Left lung (tissue), 4 donors: ENCODE measurements at regions not wholly inside any gene's neighbourhood (a gene's known extent, or its start where the extent isn't known, plus 50 kb on each side); places are given as distances from the start of the nearest gene placed in this dataset.

ENCODE experiments used
- ATAC-seq: fragments of 200-7000 bp; cut with Tn5 transposase; one replicate; pipeline ENCODE4 v1.9.1; 2020; ENCODE audit warnings: moderate library complexity
- DNase-seq, 4 donors: peaks; one replicate each; pipeline ENCODE4 v3.0.0-alpha.2; 2013 to 2020
- H3K27ac ChIP-seq, 2 donors: fragments of 200-600 bp; sonication (generic) in 1 of 2; one replicate each; pipeline versions ENCODE4 v1.5.0 to v1.8.0; 2020 to 2021
- H3K27me3 ChIP-seq, 2 donors: fragments of 200-600 bp; sonication (generic) in 1 of 2; one replicate each; pipeline versions ENCODE4 v1.5.0 to v1.8.0; 2020 to 2021
- H3K36me3 ChIP-seq, 2 donors: fragments of 200-600 bp; sonication (generic) in 1 of 2; one replicate each; pipeline versions ENCODE4 v1.5.0 to v1.8.0; 2020 to 2021
- H3K4me1 ChIP-seq, 2 donors: fragments of 200-600 bp; one replicate each; pipeline ENCODE4 v1.8.0; 2021
- H3K4me3 ChIP-seq, 2 donors: fragments of 200-600 bp; sonication (generic) in 1 of 2; one replicate each; pipeline versions ENCODE4 v1.5.0 to v1.8.0; 2020 to 2021; ENCODE audit warnings: mild to moderate bottlenecking in 1 of 2
- H3K9me3 ChIP-seq, 2 donors: fragments of 200-600 bp; sonication (generic) in 1 of 2; one replicate each; pipeline versions ENCODE4 v1.5.0 to v1.8.0; 2020 to 2021
- intact Hi-C, 2 donors: fragments of 100-400 bp; cut with DNase I; formaldehyde crosslinking; loops; one replicate each; pipeline versions ENCODE4 v1.11.2 to v1.14.2; 2022
- TF ChIP-seq, protein P1 (sequence below), 2 donors: fragments of 200-600 bp; sonication (generic) in 1 of 2; IDR thresholded peaks; one replicate each; pipeline versions ENCODE4 v1.5.0 to v1.8.0; 2021; ENCODE audit warnings: antibody characterized with exemption in 2 of 2
- donor health status: DM: no; HTN: yes; CAD: no.
- donor health status: DM: no; HTN: no; CAD: no.

DNA sequence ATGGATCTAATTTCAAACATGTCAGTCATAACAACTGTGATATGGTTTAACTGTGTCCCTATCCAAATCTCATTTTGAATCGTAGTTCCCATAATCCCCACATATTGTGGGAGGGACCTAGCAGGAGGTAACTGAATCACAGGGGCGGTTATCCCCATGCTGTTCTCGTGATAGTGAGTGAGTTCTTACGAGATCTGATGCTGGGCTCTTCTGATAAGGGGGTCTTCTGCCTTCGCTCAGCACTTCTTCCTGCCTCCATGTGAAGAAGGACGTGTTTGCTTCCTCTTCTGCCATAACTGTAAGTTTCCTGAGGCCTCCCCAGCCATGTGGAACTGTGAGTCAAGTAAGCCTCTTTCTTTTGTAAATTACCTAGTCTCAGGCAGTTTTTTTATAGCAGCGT lies 138.0 kb upstream of the PCGF5 start:
- intact Hi-C loops: no loop called here
- Histone ChIP-seq H3K36me3 (no peaks in the 10 kb centered on the region), H3K9me3 (no peaks in the 10 kb centered on the region), H3K27me3 (no peaks in the 10 kb centered on the region), H3K27ac (no peak overlapping the region), H3K4me1 (peaks cover 0 to 8% of the 10 kb centered on the region in 2 donors), H3K4me3 (no peak overlapping the region)
- no peak for ATAC-seq
- TF ChIP-seq, protein P1, sequence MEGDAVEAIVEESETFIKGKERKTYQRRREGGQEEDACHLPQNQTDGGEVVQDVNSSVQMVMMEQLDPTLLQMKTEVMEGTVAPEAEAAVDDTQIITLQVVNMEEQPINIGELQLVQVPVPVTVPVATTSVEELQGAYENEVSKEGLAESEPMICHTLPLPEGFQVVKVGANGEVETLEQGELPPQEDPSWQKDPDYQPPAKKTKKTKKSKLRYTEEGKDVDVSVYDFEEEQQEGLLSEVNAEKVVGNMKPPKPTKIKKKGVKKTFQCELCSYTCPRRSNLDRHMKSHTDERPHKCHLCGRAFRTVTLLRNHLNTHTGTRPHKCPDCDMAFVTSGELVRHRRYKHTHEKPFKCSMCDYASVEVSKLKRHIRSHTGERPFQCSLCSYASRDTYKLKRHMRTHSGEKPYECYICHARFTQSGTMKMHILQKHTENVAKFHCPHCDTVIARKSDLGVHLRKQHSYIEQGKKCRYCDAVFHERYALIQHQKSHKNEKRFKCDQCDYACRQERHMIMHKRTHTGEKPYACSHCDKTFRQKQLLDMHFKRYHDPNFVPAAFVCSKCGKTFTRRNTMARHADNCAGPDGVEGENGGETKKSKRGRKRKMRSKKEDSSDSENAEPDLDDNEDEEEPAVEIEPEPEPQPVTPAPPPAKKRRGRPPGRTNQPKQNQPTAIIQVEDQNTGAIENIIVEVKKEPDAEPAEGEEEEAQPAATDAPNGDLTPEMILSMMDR (IDR thresholded peaks at IDR 0.05): no peak
- DNase-seq: no peak

DNA sequence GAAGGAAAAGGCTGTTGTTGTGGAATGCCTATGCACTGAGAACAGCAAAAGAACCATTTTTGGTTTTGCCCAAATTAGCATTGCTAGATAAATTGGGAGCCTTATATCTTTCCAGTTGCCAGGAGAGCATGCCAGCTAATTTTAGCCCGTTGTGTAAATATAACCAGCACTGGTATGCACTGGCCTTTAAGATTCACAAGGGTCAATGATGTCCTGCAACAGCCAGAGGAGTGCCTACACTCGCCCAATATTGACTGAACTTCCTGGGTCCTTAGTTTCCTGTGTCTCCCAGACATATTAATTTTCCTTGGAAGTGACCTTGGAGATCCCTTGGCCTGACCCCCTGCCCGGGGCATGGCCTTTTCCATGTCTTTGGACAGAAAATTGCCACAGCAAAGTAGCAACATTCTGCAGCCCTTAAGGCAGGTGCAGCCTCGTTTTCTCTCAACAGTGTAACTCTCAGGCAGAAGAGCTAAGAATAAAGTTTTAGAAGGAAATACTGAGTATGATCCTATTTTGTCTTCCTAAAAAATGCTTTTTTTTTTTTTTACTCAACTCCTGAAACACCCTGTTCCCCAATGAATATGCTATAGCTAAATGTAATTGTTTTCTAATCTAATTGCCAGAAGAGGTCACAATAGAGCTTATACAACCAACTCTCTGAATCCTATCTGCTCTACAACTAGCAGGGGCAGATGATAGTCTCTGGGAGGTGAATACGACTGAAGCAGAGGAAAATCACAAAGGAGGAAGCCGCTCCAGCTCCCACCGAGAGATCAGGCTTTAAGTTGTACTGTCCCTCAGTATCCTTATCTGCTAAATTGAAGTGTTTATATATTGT lies 131.9 kb upstream of the PCGF5 start:
- DNase-seq (peak in 1 of 4 donors; percentile 8), ATAC-seq (peak; percentile 65)
- TF ChIP-seq, protein P1 (IDR thresholded peaks at IDR 0.05): no peak
- intact Hi-C loops: no loop called here
- H3K27me3 ChIP-seq: no peaks in the 10 kb centered on the region
- no peaks in the 10 kb centered on the region for H3K4me1 ChIP-seq
- H3K36me3 ChIP-seq: no peaks in the 10 kb centered on the region
- peaks cover 0 to 6% of the 10 kb centered on the region in 2 donors for H3K9me3 ChIP-seq
- H3K4me3 ChIP-seq: no peak overlapping the region
- no peak overlapping the region for H3K27ac ChIP-seq

DNA sequence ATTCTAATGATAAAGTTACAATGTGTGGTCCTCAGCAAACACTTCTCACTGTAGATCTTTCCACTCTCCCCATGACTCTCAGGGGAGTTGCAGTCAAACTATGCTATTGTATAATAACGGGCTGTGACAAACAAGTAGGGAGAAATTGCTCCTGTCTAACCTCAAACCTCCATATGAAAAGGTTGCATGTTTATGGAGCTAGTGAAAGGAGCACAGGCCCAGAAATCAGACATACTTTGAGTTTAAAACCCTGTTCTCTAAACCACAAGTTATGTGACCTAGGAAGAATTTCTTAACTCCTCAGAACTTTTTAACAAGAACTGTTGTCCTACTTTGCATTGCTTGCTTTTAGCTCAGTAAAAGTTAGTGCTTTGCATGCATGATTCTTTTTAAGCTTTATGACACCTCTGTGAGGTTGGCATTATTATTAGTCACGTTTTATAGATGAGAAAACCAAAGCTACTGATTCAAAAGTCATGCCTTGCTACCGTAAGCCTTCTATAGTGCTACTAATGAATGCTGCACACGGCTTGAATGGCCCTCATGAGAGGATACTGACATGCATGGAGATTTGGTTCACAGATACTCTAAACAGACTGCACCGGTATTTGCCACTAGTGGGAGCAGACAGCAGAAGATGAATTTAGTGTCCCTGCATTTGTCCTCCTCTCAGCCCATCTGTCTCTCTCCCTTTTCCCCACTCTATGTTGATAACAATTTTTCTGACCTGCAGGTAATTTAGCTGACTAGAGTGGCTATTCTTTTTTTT lies 129.5 kb upstream of the PCGF5 start:
- H3K4me1 ChIP-seq: no peaks in the 10 kb centered on the region
- TF ChIP-seq, protein P1 (IDR thresholded peaks at IDR 0.05): no peak
- no peak for DNase-seq
- H3K4me3 ChIP-seq: no peak overlapping the region
- no peak overlapping the region for H3K27ac ChIP-seq
- H3K9me3 ChIP-seq: peaks cover 0 to 7% of the 10 kb centered on the region in 2 donors
- ATAC-seq: no peak
- intact Hi-C loops: no loop called here
- H3K36me3 ChIP-seq: no peaks in the 10 kb centered on the region
- no peaks in the 10 kb centered on the region for H3K27me3 ChIP-seq

DNA sequence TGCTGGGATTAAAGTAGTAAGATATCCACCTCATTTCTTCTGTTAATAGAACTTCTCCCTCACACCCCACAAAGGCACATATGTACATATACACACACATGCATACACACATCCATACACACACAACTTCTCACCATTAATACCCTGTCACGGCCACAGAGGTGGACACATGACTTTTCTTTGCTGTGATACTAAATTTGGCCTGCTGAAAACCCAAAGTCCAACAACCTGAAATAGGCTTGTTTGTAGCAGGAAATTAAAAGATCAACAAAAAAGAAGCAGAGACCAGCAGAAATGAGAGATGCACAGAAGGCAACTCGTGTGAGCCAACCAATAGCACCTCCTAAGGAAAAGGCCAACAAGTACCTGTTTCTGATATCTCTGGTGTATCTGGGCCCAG lies 128.7 kb upstream of the PCGF5 start:
- intact Hi-C loops: no loop called here
- TF ChIP-seq, protein P1 (IDR thresholded peaks at IDR 0.05): no peak

DNA sequence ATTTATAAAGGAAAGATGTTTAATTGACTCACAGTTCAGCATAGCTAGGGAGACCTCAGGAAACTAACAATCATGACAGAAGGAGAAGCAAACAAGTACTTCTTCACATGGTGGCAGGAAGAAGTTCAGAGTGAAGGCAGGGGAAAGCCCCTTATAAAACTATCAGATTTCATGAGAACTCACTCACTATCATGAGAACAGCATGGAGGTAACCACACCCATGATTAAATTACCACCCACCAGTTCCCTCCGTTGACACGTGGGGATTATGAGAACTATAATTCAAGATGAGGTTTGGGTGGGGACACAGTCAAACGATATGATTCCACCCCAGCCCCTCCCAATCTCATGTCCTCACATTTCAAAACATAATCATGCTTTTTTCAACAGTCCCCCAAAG lies 124.2 kb upstream of the PCGF5 start:
- Histone ChIP-seq H3K4me1 (no peaks in the 10 kb centered on the region), H3K4me3 (no peak overlapping the region), H3K27me3 (no peaks in the 10 kb centered on the region), H3K27ac (no peak overlapping the region), H3K36me3 (no peaks in the 10 kb centered on the region), H3K9me3 (peaks cover 0 to 23% of the 10 kb centered on the region in 2 donors)
- no peak for DNase-seq
- TF ChIP-seq, protein P1 (IDR thresholded peaks at IDR 0.05): no peak
- intact Hi-C loops: no loop called here
- ATAC-seq: no peak

More for the DNA sequence above, 128.7 kb upstream of the PCGF5 start:
- ATAC-seq: no peak
- H3K27me3 ChIP-seq: no peaks in the 10 kb centered on the region
- H3K4me3 ChIP-seq: no peak overlapping the region
- peaks cover 0 to 7% of the 10 kb centered on the region in 2 donors for H3K9me3 ChIP-seq
- no peak for DNase-seq
- H3K4me1 ChIP-seq: no peaks in the 10 kb centered on the region
- no peak overlapping the region for H3K27ac ChIP-seq
- no peaks in the 10 kb centered on the region for H3K36me3 ChIP-seq
